Stimulated activated CD4-positive, alpha-beta T cell treated with anti-CD3 and anti-CD28 coated beads, Interleukin-12 subunit alpha, Interleukin-12 subunit beta, amount 100 ng/mL, for 48 hours (primary cell): ENCODE measurements at regions not wholly inside any gene's neighbourhood (a gene's known extent, or its start where the extent isn't known, plus 50 kb on each side); places are given as distances from the start of the nearest gene placed in this dataset.

Source experiments
- DNase-seq, 3 donors: peaks; one replicate each; pipeline ENCODE4 v3.0.0-alpha.2; 2020; ENCODE audit warnings: low read depth in 2 of 3, low spot score in 1 of 3

DNA sequence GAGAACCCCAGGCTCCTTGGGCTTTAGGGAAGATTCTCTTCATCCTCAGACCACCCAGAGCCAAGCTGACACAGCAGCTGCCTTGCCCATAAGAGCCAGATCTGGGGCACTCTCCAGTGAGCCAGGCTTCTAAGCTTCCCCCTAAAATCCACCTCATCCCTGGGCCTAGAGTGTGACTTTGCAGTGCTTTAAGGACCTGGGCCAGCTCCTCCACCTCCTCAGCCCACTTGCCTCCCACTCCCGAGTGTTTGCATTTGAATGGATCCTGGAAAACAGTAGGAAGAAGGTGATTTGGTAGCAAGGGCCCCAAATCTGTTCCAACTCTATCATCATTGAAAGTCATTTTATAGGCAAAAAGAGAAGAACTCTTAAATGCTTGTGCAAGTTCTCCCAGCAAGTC lies 108.7 kb upstream of the UBL3 start:
- no peak for DNase-seq

GRCh38 chr13:29958476-29958875 lies 108.1 kb upstream of the UBL3 start:
- DNase-seq: no peak

GRCh38 chr13:29957320-29957719 lies 106.9 kb upstream of the UBL3 start:
- no peak for DNase-seq

DNA sequence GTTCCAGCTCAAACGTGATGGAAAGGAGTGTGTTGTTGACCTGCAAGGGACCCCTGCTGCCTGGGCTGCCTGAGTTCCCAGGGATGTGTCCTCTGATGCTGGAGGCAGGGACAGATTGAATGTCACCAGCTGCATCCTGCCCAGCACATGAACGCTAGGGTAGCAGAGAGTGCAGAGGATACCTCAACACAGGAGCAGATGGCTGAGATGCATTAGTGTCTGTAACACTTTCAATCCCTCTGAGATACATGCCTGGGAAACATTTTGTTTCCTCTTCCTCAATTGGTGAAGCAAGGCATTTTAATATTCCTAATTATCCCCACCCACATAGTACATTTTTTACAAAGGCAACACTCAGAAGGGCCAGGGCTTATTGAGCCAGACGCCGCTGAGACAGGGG lies 106.4 kb upstream of the UBL3 start:
- DNase-seq: no peak

DNA sequence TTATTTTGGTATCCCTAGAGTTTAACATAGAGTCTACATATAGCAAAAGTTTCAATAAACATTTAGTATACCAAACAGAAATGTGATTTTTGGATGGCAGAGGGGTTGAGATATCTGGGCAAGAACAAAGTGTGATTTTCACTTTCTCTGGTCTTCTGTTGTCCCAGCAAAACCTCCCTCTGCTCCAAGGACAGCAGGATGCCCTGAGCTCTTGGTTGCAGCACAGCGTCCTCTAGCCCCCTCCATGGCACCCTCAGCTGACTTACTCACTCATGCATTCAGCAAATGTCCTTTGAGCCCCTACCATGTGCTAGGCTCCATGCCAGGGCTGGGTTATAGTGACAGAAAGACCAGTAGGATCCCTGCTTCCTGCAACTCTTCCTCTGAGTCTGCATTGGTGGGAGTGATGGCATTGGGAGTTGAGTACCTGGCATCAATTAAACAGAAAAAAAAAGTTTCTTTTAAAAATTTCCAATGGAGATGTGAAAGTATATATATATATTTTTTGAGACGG lies 104.8 kb upstream of the UBL3 start:
- no peak for DNase-seq

DNA sequence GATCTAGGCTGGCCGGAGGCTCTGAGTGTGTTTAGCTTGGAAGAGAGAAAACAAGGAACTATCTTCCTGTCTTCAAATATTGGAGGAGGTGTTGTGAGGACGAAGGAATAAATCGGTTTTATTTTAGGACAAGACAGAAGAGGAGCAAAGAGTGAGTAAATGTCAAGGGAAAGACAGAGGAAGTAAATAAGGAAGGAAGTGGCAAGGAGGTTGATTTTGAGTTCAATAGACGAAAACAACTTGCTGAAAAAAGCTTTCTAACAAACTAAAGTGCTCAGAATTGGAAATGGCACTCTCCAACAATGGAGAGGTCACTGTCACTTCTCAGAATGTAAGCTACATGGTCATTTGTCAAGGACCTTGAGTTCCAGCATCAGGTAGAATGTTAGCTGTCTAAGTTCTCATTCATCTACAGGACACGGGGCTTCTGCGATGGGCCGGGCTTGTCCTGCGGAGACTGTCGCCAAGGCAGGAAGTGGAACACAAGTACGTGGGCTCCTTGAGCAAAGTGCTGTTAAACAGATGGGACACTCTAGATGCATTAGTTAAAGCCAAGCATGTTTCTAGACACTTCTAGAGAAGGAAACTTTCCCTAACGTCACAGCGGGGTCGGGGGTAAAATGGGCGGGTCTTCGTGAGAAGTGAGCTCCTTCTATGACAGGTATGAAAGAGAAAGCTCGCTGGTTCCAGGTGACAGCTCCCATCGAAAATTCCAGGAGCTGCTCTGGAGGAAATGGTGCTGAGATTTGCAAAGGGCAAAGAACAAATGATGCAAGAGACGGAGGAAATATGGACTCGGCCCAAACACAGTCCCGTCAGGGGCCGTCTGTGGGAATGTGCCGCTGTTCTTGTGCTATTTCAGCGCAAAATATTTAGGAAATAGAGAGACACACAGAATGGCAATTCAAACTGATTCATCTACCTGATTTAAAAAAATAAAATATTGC lies 103.9 kb upstream of the UBL3 start:
- peak in 1 of 3 donors; percentile 34 for DNase-seq

DNA sequence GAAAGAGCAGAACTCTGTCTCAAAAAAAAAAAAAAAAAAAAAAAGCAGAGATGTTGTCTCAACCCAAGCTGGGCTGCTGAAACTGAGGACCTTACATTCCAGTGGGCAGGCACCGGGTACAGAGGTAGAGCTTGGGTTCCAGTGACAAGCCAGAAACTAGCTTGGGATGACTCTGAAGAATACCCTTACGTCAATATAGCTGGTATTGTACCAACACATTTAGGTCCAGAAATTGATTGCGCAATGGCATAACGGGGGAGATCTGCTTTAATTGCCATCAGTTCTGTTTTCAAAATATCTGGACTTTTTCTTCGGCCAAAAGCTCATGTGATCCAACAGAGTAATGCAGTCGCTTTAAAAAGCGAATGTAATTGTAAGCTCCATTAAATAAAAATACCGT lies 103.1 kb upstream of the UBL3 start:
- no peak for DNase-seq

DNA sequence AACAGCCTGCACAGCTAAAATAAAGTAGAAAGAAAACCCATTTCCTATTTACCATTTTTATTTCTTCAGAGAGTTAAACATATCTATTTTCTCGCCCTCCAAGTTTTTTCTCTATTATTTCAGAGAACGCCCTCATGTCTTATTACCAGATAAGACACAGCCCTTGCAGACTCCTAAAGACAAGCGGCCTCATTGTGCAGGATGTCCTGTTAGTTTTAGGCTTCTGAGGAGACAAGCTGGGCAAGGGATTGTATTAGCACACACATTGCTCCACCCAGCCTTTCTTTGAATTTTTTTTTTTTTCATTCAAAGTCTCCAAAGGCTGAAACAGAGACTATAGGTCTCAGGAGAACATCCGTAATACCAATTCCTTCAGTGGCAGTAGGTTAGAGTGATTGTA lies 101.8 kb upstream of the UBL3 start:
- no peak for DNase-seq

- DNase-seq: no peak
Measured at GRCh38 chr13:29948791-29949190, 98.4 kb upstream of the UBL3 start.

DNA sequence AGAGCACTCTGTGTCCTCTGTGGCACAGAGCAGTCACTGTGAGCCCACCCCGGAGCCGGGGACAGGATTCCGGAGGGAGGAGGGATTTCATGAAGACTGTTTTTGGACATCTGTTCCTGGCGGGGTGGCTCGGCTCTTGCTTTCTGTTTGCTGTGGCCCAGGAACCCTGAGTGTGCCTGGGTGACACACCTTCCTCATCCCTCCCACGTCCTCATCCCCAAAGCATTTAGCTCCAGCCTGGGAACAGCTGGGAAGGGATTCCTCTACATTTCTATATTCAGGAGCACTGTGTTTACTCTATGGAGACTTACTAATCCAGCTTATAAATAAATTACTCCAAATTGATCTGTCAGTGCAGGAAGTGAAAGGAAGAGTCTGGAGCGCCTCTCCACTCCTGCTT lies 97.8 kb upstream of the UBL3 start:
- DNase-seq: no peak

- no peak for DNase-seq
Measured at GRCh38 chr13:29947839-29948238, 97.4 kb upstream of the UBL3 start.

- no peak for DNase-seq
Measured at GRCh38 chr13:29946093-29946492, 95.7 kb upstream of the UBL3 start.

GRCh38 chr13:29943686-29944085 lies 93.3 kb upstream of the UBL3 start:
- DNase-seq: no peak

DNA sequence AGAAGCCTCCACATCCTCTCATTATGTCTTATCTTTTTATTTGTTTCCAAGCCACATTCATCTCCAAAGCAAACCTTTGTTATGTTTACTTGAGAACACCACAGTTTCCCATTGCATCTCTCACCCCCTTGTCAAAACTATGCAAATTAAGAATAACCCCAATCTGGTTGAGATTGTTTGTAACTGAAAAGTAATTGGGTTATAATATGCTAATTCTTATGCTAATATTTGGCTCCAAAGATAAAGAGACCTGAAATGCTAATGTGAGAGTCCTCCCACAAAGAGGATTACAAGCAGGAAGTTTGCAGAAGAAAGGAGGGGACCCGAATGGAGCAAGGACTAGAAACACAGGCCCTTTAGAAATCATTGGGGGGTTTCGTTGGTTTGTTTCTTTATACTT lies 92.9 kb upstream of the UBL3 start:
- no peak for DNase-seq

DNA sequence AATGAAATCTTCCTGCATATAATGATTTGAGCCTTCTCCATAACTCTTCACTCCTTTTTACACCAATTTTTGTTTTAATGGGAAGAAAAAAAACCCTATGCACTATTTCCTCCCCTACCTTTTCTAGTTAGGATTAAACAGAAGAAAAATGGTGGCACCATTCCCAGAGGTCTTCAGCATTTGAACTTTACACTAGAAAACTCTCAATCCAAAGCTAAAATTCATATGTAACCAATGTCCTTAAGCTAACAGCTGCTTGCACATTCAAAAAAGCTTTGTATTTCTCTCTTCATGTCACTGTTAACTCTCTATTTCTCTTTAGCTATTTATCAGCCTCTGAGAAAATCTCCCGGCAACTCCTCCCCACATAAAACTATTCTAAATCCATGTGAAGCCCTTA lies 90.3 kb upstream of the UBL3 start:
- no peak for DNase-seq

DNA sequence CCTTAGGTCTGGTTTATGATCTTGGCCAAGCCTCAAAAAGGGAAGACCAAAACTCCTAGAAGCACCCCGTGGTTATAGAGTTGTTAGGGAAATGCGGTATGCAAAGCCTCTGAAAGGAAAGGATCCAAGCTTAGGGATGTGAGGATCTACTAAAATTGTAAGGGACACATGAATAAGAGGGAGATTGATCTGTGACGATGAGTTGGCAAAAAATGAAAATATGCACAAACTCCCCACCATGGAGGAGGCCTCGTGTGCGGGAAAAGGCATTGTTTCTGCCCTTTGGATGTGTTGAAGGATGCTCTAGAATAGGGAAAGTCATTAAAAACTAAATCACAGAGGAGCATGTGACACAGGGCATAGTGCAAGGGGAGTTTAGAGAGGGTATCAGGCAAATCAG lies 88.7 kb upstream of the UBL3 start:
- DNase-seq: no peak

- DNase-seq: no peak
Measured at GRCh38 chr13:29937841-29938240, 87.4 kb upstream of the UBL3 start.

GRCh38 chr13:29937379-29937778 lies 87.0 kb upstream of the UBL3 start:
- no peak for DNase-seq

- no peak for DNase-seq
Measured at GRCh38 chr13:29936956-29937355, 86.5 kb upstream of the UBL3 start.

DNA sequence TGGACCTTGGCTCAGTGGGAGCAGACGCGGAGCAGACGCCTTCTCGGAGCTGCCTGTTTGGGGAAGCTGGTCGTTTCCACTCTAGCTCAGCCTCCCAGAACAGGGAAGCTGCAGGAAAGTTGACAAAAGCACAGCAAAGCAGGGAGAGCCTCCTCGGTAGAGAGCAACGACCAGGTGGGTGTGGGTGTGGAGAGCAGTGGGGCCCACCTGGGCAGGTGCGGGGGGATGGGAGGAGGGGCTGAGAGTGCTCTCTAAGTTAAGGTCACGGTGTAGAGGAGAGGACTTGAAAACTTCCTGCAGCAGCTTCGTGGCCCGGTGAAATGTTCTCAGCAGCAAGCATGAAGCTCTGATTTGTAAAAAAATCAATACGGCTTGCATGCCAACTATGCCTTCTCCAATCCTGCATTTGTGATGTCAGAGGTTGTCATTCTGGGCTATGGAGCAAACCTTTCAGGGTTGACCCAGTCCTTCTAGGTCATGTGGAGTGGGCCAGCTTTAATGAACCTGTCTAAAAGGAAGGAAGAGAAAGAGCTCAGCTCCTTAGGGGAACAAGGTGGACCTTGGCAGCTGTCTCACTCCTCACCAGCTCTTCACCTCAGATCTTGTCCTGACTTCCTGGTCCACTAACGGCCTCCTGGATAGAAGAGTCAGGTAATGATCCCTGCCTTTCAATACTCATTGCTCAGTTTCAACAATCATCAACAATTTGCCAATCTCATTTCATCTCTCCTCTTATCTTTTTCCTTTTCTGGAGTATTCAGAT lies 85.8 kb upstream of the UBL3 start:
- no peak for DNase-seq

- DNase-seq: peak; percentile 64 to 72 (median 64)
Measured at GRCh38 chr13:29935309-29935981, 85.0 kb upstream of the UBL3 start.
